HS-27A (cell line): ENCODE measurements at regions not wholly inside any gene's neighbourhood (a gene's known extent, or its start where the extent isn't known, plus 50 kb on each side); places are given as distances from the start of the nearest gene placed in this dataset.
A peak's percentile ranks its signal among the peaks of the same experiment; 100 is the strongest.
"Not testable (repeated sequence)": the region's sequence is repeated elsewhere in the genome, so short reads cannot be mapped to it uniquely, and the experiment has no call there.

Experiments used
- DNase-seq: peaks from one replicate; pipeline ENCODE4 v3.0.0-alpha.2; 2012; ENCODE audit warnings: low read depth, missing footprints

- no peak for DNase-seq
Measured at GRCh38 chr4:72770708-72771107, 201.7 kb upstream of the ADAMTS3 start.

DNA sequence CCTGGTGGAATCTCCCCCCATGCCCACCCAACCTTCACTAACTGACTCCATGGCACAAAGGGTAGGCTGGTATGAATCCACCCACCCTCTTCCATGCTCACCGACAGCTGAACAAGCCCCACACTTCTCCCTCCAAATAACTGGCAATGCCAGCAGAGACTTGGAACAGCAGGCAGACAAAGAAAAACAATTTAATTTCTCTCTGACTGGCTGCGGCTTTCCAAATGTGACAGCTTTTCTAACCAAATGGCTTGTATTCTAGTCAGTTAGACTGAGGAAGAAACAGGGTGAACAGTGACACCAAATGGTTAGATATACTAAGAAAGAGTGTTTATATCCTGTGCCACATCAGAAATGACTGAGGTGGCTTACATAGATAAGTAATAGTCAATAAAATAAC lies 199.3 kb upstream of the ADAMTS3 start:
- DNase-seq = peak; percentile 5

GRCh38 chr4:72767618-72768302 lies 198.7 kb upstream of the ADAMTS3 start:
- peak; percentile 64 for DNase-seq

GRCh38 chr4:72765788-72766187 lies 196.8 kb upstream of the ADAMTS3 start:
- not testable (repeated sequence) for DNase-seq

DNA sequence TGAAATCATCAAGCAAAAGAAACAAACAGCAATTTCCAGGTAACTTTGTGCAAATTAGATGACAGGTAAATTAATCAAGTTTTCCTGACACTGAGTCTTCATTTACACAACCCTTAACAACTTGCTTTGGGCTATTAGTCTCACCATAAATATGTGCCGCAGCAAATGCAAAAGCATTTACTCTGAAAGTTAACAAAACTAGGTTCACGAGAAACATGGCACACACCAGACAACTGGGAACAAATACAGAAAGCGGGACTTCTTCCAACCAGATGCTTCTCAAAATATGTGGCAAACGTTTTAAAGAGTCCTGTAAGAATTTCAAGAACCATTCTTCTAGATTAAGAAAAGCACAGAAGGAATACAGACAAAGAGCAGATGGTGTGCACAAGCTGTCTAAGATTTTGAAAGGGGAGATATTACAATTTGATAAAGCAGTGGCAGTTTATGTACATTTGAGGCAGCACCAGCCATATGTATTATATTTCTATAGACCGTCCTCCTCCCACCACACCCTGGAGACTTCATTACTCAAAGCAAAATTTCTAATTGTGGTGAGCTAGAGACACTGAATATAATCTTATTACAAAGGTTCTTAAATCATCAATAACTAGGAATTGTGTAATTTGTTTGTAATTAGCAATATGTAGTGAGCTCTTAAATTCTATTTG lies 192.5 kb upstream of the ADAMTS3 start:
- DNase-seq = no peak

GRCh38 chr4:72753414-72753813 lies 184.4 kb upstream of the ADAMTS3 start:
- DNase-seq = not testable (repeated sequence)

DNA sequence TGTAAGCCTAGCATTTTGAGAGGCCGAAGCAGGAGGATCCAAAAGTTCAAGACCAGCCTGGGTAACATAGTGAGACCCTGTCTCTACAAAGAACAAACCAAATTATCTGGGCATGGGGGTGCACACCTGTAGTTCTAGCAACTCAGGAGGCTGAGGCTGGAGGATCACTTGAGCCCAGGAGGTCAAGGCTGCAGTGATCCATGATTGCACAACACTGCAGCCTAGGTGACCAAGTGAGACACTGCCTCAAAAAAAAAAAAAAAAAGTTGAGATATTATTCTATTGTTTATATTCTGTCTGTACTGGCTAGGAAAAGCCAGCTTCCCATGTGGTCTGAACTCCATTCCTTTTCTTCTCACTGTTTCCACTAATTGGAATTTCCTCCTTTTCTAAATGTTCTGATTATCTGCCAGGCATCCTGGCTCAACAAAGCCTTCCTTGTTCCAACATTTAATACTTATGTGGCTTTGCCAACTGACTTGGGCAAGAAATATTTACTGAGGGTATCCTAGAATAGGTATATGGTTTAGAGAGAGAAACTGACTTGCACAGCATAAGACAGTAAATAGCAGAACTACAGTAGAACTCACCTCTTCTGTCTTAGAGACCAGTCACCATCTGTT lies 175.2 kb upstream of the ADAMTS3 start:
- DNase-seq = no peak

GRCh38 chr4:72743078-72743477 lies 174.1 kb upstream of the ADAMTS3 start:
- no peak for DNase-seq

GRCh38 chr4:72715299-72715698 lies 146.3 kb upstream of the ADAMTS3 start:
- DNase-seq = no peak

DNA sequence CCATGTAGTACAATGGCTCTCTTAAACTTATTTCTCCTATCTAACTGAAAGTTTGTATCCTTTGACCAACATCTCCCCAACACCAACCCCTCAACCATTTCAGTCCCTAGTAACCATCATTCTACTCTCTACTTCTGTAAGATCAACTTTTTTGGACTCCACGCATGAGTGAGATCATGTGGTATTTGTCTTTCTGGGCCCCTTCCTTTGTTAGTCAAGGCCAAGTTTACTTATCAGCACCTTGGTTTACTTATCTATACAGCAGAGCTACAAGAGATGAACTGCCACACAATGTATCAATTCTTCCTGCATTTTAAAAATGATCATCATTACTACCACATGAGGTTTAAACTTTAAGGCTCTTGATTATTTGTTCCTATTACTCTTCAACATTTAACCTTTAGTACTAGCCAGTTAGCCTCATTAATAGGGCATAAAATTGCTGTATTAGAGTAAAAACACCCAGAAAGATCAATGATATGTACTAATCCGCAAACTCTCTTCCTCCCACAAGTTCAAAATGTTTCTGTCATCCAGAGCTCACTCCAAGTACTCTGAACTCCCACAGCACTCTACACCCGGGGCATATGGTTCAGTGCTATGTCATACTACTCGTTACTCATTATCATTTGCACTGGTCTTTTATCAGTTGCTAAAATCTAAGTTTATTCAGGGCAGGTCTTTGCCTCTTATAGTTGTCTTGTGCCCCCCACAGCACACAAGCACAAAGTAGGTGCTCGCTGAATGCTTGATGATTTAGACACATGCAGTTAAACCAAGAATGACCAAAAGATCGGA lies 145.7 kb upstream of the ADAMTS3 start:
- DNase-seq = no peak

GRCh38 chr4:72712997-72713396 lies 144.0 kb upstream of the ADAMTS3 start:
- DNase-seq = no peak

- DNase-seq = no peak
Measured at GRCh38 chr4:72709475-72709874, 140.5 kb upstream of the ADAMTS3 start.

DNA sequence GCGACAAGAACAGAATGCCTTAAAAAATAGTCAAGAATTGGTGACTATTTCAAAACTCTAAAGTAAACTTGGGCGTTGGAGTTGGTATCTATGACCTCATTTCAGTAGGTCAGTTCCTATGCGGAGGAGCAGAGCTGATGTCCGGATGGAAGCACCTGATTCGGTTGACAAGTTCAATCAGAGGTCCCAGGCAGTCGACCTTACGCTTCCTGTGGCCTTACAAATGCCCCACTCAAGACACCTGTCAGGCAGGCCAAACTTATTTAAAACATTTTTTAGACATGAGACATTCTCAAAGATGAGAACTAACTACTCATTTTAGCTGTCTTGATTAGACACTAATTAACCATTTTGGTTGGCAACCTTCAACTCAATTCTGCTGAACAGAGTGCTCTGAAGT lies 137.7 kb upstream of the ADAMTS3 start:
- DNase-seq = no peak

DNA sequence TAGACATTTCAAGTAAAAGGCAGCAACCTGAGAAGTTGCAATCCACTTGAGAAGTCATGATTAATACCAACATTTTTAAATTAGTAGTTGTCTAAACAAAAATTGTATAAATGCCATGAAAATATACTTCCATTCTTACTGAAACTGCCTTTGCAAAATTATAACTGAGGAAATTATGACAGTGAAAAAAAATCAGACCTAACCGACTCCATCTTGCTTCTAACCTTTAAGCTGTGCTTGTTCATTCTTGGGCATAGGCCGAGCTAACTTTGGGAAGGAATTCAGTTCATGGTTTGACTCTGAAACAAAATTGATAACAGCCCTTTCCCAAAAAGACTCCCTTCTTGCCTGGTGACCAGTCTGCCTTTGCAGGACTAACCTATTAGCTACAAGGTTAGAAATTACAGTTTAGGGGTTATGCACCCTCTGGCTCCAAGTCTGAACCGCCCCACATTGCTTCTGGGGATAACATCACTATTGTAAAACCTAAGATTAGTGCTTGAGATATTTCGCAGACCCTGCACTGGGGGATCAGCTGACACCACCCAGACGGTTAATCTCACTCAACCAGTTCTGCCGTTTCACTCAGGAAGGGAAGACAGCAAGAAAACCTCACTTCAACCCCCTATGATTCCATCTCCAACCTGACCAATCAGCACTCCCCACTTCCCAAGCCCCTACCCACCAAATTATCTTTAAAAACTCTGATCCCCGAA lies 136.1 kb upstream of the ADAMTS3 start:
- DNase-seq = not testable (repeated sequence)

DNA sequence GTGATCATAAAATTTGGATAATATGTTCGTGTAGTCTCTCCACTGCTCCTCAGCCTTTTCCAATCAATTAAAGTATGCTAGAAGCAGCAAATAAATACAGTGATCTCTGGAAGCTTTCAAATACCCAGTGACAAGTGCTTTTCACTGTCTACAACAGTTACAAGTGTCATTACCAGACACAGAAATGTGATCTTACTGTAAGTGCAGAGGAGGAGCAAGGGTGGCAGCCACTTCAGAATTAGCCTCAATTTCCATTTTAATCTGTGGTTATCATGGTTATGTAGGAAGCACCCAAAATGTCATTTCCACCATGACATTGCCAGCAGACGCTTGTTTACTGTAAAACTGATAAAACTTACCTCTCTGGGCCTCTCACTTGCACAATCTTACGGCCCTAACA lies 133.9 kb upstream of the ADAMTS3 start:
- DNase-seq = no peak

DNA sequence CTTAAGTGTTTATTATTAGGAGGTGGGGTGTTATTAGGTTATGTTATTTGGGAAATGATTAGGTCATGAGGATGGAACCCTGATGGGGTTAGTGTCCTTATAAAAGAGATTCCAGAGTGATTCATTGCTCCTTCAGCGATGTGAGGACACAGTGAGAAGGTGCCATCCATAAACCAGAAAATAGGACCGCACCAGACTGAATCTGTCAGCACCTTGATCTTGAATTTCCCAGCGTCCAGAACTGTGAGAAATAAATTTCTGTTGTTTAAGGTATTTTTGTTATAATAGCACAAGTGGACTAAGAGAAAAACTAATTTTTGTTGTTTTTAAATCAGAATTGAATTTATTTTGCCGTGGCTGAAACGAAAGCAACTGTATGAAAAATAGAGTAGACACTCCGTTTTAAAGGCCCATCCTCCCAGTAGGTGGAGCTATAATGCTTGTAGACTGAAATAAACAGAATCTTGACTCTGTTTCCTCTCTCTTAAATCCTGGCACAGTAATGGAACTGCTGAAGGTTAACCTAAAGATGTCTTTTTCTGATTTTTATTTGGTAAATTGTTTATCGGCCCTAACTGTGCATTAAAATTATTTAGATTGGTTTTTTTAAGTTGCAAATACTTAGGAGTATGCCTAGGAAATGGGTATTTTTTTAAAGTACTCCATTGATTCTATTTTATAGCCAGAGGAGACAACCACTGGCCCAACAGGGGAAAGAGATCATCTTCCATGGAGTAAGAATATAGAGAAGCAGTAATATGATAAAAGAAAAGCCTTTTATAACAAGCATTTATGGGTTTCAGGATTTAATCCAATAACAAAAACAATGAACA lies 133.2 kb upstream of the ADAMTS3 start:
- DNase-seq = peak; percentile 45

DNA sequence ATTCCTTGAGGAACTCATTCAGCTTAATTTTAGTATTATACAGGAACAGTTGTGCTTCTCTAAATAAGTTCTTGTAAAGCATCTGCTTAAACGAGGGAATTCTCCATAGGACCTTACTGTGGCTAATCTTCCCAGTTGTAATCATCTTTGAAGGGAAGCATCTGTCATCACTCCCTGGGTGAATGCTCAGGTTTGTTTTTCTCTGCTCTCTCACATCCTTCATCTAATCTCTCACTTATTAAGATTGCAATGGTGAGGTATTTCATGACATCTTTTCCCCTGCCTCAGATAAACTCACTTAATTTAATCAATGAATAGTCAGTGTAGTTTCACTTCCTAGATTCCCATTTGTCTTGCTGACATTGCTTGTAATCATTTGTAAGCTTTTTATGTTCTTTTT lies 121.8 kb upstream of the ADAMTS3 start:
- DNase-seq = no peak

DNA sequence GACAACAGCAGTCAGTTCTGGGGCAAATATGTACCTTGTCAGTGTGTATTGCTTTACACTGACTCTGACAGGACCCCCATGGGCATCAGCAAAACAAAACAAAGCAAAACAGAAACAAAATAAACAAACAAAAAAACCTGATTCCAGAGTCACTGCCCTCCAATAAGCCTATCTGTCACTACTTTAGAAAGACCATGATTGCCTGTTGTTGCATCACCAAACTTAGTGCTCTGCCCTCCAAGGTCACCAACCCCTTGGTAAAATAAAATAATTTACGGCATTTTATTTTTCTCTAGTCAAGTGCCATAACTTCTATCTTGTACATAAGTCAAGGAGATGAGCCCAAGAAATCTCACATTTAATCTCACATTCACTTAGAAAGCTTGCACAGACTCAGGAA lies 120.9 kb upstream of the ADAMTS3 start:
- DNase-seq = no peak

DNA sequence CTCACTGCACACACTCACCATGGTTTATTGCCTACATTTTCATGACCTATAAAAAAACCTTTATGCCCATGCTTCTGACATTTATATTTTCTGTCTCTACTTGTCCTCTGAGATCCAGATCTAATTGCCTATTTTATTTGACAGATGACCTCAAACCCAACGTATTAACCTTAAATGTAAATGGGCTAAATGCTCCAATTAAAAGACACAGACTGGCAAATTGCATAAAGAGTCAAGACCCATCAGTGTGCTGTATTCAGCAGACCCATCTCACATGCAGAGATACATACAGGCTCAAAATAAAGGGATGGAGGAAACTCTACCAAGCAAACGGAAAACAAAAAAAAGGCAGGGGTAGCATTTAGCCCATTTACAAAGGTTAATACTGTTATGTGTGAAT lies 117.4 kb upstream of the ADAMTS3 start:
- not testable (repeated sequence) for DNase-seq

DNA sequence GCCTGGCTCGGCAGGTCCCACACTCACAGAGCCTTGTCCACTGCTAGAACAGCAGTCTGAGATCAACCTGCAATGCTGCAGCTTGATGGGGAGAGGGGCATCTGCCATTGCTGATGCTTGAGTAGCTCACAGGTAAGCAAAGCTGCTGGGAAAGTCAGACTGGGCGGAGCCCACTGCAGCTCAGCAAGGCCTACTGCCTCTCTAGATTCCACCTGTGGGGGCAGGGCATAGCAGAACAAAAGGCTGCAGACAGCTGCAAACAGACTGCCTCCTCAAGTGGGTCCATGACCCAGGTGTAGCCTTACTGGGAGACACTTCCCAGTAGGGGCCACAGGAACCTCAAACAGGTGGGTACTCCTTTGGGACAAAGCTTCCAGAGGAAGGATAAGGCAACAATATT lies 110.6 kb upstream of the ADAMTS3 start:
- DNase-seq = no peak

DNA sequence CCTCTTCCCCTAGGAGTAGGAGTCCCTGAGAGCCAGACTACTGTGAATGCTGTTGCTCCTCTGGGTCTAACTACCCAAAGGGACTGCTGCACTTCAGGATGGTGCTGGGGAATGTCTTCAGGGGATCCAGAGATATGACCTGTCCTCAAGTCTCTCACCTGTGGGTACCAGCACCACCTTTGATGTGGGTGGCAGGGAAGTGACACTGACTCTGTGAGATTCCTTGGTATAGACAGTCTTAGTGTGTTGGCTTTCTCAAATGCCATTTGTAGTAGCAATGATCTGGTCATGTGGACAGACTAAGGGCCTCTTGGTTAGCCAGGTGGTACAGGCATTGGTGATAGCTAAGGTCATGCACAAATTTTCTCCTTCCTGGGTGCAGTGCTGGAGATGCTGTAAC lies 108.9 kb upstream of the ADAMTS3 start:
- no peak for DNase-seq
